ENCODE measurements at regions not wholly inside any gene's neighbourhood (a gene's known extent, or its start where the extent isn't known, plus 50 kb on each side); places are given as distances from the start of the nearest gene placed in this dataset.
"Not testable (repeated sequence)": the region's sequence is repeated elsewhere in the genome, so short reads cannot be mapped to it uniquely, and the experiment has no call there.

GRCh38 chr15:91620229-91620628, 233.3 kb upstream of the SLCO3A1 start:
- DNase-seq (ENCODE audit: low read depth) = no peak

- DNase-seq (ENCODE audit: low read depth) = no peak
Observed at GRCh38 chr15:91622235-91622634, 231.3 kb upstream of the SLCO3A1 start.

DNA sequence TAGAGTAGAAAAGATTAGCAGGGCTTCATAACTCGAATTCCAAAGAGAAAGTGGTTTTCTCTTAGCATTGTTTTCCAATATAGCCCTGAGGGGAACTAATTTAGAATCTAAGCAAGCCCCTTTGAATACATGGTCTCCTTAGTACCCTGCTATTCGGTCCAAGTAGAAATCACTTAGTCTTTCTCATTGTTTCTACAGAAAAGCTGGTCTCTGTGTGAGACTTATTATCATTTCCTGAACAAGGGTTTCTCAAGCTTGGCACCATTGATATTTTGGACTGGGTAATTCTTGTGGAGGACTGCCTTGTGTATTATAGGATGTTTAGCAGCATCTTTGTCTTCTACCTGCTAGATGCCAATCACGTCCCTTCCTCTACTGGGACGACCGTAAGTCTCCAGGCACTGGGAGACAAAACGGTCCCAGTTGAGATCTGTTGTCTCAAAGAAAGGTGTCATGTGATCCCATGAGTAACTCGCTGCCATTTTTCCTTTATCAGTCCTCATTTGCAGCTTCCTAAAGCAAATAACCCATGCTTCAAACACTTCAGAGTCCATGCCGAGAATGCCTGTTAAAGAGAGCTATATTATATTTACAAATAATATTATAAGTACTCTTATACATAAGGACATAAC, 230.7 kb upstream of the SLCO3A1 start:
- no peak for DNase-seq (ENCODE audit: low read depth)

GRCh38 chr15:91624353-91624968, 229.0 kb upstream of the SLCO3A1 start:
- DNase-seq (ENCODE audit: low read depth) = no peak

DNA sequence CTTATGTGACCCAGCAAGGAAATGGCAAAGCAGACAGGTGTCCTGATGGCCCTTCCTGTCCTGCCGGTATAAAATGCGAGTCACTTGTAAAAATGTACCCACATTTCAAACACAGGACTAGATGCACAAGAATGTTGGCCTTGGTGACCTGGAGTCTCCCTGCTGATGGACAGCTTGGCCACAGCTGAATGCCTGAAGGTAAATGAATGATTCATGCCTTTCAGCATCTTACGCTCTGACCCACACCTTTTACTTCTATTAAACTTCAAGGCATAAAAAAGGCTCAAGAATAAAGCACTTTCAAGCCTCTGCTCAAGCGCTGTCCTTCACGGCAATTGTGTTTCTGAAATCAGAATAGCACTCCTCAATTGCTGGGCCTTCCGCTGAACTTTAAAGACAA, 228.0 kb upstream of the SLCO3A1 start:
- no peak for DNase-seq (ENCODE audit: low read depth)

DNA sequence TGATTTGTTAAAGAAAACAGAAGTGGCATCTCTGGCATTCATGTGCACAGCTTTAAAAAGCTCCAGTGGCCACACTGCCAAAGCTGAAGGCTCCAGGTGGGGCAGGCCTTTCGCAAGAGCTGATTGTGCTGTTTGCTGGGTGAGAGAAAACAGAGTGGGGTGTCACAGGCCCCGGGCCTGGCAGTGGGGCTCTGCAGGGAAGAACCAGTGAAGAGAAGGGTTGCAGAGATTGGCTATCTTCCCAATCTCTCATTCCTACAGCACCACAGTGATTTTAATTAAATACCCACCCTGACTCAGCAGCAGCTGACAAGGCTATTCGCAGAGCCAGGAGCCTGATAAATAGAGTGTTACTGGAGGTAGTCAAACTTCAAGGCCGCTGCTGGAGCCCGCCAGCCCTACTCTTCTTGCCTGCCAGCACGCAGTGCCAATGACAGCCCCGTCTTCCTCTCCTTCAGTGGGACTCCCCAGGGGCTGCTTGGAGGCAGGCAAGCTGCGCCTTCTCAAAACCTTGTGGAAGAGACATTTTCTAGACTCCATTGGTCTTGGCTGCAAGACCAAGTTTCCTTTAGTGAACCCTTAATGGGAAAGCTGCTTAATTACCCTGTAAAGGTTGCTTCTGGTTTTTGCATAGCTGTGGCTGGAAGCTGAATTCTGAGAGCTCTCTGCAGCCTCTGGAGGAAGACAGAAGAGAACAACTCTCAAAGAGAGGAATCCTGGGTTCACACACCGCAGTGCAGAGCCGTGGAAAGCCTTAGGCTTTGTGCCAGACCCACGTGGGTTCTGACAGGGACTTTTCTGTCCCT, 225.8 kb upstream of the SLCO3A1 start:
- DNase-seq (ENCODE audit: low read depth) = no peak

DNA sequence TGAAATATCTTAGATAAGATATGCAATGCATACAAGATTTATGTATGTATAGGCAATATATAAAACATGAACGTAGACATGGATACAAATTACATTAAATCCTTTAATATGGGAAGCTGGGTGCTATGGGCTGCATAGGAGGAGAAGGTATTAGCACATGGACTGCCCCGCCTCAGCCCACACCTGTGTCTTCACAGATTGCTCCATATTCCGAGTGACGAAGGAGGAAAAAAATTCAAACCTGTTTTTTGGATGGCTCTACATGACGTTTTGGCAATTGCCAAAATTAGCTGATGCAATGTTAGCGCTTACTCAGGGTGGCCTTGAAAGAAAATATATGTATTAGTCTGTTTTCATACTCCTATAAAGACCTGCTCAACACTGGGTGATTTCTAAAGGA, 223.4 kb upstream of the SLCO3A1 start:
- DNase-seq (ENCODE audit: low read depth) = no peak

DNA sequence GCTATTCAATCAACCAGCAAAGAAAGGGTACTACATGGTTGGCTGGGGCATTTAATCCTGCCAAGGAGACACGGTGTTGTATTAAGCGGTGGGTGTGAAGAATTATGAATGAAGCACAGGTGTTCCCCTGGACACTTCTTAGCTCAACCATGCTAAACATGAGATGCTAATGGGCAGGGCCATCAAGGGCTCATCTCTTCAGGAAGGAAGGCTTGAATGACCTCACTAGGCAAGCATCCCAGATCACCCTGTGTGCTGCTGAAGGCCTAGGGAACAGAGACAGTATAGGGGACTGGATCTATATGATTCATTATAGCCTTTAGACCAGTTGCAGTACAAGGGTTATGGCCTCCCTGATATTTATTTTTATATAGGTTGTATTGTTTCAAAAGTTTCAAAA, 221.3 kb upstream of the SLCO3A1 start:
- DNase-seq (ENCODE audit: low read depth) = no peak

DNA sequence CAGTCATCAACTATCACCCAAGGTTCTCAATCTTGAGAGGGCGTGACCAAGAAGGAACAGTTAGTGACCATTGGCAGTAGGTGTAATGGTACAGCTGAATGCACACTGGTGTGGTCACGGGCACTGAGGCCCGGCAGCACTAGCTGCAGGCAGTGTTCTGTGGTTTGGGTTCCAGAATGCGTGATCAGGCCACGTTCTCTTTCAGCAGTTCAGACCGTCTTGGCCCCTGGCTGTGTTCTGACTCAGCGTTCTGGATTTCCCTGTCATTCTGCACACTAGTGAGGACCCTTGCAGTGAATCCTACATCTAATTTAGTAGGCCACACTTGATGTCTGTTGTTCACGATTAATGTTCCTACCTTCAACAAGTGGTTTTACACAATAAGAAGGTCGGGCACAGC, 220.5 kb upstream of the SLCO3A1 start:
- DNase-seq (ENCODE audit: low read depth) = no peak

DNA sequence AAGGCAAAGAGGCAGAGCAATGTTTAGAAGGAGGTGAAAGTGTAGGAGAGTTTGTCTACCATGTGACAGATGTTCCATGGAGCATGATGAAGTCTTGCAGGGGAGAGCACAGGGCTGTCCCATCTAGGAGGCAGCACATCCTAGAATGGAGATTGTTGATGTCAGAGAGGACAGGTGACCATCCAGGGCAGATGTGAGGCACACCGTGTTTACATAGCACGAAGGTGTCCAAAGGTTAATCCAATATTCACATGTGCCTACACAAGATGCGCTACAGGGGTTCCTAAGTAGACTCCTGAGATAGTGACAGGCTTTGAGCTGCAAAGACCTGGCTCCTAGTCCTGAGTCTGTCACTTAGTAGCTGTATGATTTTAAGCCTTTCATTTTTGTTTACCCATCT, 219.3 kb upstream of the SLCO3A1 start:
- DNase-seq (ENCODE audit: low read depth) = no peak

- no peak for DNase-seq (ENCODE audit: low read depth)
Observed at GRCh38 chr15:91635080-91635479, 218.4 kb upstream of the SLCO3A1 start.

- DNase-seq (ENCODE audit: low read depth) = no peak
Observed at GRCh38 chr15:91635641-91636040, 217.9 kb upstream of the SLCO3A1 start.

DNA sequence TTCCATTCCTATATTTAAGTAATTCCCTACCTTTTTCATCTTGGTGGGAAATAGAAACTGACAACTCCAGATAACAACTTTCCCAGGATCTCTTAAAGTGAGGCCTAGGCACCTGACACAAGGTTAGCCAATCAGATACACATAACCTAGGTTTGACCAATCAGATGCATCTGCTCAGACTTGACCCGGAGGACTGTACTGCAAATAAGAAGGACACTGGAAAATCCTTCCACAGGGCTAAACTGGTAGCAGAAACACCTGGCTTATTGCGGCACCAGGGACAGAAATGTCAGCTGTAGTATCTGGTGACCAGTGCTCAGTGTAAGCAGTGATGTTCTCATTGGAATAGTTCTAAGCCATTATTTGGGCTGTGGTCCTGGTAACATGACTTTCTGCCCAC, 204.5 kb upstream of the SLCO3A1 start:
- no peak for DNase-seq (ENCODE audit: low read depth)

- no peak for DNase-seq (ENCODE audit: low read depth)
Observed at GRCh38 chr15:91649831-91650321, 203.6 kb upstream of the SLCO3A1 start.

- DNase-seq (ENCODE audit: low read depth) = no peak
Observed at GRCh38 chr15:91651251-91651650, 202.3 kb upstream of the SLCO3A1 start.

GRCh38 chr15:91652610-91653207, 200.8 kb upstream of the SLCO3A1 start:
- DNase-seq (ENCODE audit: low read depth) = no peak

DNA sequence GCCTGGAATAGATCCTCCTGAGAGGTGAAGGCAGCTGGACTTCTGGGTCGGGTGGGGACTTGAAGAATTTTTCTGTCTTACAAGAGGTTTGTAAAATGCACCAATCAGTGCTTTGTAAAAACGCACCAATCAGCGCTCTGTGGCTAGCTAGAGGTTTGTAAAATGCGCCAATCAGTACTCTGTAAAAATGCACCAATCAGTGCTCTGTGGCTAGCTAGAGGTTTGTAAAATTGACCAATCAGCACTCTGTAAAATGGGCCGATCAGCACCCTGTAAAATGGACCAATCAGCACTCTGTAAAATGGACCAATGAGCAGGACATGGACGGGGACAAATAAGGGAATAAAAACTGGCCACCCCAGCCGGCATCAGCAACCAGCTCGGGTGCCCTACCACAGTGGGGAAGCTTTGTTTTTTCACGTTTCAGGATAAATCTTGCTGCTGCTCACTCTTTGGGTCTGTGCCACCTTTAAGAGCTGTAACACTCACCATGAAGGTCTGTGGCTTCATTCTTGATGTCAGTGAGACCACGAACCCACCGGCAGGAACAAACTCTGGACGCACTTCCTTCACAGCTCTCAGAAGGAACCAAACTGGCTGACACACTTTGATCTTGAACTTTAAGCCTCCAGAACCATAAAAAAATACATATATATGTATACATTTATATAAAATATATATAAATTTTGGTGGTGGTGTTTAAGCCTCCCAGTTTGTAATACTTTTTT, 197.8 kb upstream of the SLCO3A1 start:
- not testable (repeated sequence) for DNase-seq (ENCODE audit: low read depth)

DNA sequence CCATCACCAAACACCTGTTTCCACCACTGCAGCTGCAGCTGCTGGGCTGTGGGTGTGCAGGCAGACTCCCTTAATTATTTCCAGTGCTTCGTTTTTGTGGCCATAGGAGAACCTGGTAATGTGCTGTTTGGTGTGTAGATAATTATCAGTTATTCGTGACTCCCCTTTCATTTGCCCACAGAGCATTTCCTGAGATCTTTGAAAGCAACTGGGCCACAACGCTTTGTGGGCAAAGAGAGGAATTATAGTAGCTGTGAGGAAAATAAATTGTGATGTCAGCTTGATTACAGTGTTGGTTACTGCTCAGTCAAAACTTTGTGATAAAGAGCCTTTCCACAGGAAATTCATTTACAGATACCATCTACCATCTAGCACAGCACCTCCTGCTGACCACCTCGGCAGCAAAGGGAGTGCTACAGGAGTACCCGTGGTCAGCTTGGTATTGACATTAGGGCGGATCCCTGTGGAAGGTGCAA, 193.3 kb upstream of the SLCO3A1 start:
- DNase-seq (ENCODE audit: low read depth) = no peak

GRCh38 chr15:91664224-91664836, 189.2 kb upstream of the SLCO3A1 start:
- no peak for DNase-seq (ENCODE audit: low read depth)

DNA sequence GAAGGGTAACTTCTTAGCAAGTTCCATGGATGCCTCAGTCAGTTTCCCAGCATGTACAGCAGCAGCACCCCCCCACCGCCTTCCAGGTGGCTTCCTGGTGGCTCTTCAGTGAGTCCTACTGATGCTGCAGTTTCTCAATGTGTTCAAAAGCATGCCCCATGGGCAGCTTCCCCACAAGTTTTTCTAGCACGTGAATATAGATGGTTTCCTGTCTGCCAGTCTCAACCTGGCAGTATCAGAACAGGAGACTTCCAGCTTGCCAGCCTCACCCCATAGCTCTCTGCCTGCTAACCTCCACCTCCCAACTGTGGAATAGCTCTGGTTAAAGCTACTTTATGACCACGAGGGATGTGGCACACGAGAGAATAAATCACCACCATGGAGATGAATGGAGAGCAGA, 188.3 kb upstream of the SLCO3A1 start:
- no peak for DNase-seq (ENCODE audit: low read depth)

DNA sequence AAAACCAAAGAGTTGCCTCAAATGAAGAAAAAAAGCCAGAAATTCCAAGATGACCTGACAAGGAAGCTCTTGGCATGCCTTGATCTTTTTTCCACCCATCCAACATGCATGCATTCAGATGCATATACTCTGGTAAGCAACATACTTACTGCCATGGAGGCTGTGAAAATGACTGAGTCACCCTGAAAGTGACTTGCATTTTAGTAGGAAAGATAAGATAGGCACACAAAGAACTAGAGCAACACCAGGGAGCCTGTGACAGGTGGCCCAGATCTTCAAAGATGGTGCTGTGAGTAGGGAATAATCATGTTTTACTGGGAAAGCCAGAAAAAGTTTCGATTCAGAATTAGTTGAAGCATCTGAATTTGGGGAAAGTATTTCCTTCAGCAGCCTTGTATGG, 185.1 kb upstream of the SLCO3A1 start:
- no peak for DNase-seq (ENCODE audit: low read depth)

- DNase-seq (ENCODE audit: low read depth) = no peak
Observed at GRCh38 chr15:91670108-91670507, 183.4 kb upstream of the SLCO3A1 start.

Measured in GM04504 (cell line).